ENCODE measurements at regions not wholly inside any gene's neighbourhood (a gene's known extent, or its start where the extent isn't known, plus 50 kb on each side); places are given as distances from the start of the nearest gene placed in this dataset.

- TF ChIP-seq, protein P1, sequence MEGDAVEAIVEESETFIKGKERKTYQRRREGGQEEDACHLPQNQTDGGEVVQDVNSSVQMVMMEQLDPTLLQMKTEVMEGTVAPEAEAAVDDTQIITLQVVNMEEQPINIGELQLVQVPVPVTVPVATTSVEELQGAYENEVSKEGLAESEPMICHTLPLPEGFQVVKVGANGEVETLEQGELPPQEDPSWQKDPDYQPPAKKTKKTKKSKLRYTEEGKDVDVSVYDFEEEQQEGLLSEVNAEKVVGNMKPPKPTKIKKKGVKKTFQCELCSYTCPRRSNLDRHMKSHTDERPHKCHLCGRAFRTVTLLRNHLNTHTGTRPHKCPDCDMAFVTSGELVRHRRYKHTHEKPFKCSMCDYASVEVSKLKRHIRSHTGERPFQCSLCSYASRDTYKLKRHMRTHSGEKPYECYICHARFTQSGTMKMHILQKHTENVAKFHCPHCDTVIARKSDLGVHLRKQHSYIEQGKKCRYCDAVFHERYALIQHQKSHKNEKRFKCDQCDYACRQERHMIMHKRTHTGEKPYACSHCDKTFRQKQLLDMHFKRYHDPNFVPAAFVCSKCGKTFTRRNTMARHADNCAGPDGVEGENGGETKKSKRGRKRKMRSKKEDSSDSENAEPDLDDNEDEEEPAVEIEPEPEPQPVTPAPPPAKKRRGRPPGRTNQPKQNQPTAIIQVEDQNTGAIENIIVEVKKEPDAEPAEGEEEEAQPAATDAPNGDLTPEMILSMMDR (IDR thresholded peaks at IDR 0.05): no peak
- TF ChIP-seq POLR2AphosphoS5 (IDR thresholded peaks at IDR 0.05) (no peak), POLR2A (IDR thresholded peaks at IDR 0.05) (no peak), EP300 (IDR thresholded peaks at IDR 0.05; ENCODE audit: low read depth) (no peak)
These were observed 399.3 kb upstream of the FSHR start for GRCh38 chr2:49553658-49554057.

Data from transverse colon (tissue), 4 donors.